Heart right ventricle (tissue), 16 donors: ENCODE measurements at regions not wholly inside any gene's neighbourhood (a gene's known extent, or its start where the extent isn't known, plus 50 kb on each side); places are given as distances from the start of the nearest gene placed in this dataset.
"Not testable (repeated sequence)": the region's sequence is repeated elsewhere in the genome, so short reads cannot be mapped to it uniquely, and the experiment has no call there.

Source experiments
- ATAC-seq, 8 donors: fragments of 200-7000 bp; cut with Tn5 transposase; one replicate each; pipeline ENCODE4 v1.9.1; 2020; ENCODE audit warnings: mild to moderate bottlenecking in 8 of 8, moderate library complexity in 8 of 8, moderate number of reproducible peaks in 1 of 8
- DNase-seq, 2 donors: peaks; one replicate each; pipeline ENCODE4 v3.0.0-alpha.2; 2020
- H3K27ac ChIP-seq, 10 donors: fragments of 200-600 bp; sonication (generic) in 2 of 10; one replicate each; pipeline versions ENCODE4 v1.5.0 to v1.8.0; 2020 to 2022; ENCODE audit warnings: mild to moderate bottlenecking in 3 of 10
- H3K27me3 ChIP-seq, 7 donors: fragments of 200-600 bp; one replicate each; pipeline ENCODE4 v1.8.0; 2021 to 2022; ENCODE audit warnings: mild to moderate bottlenecking in 2 of 7
- H3K36me3 ChIP-seq, 9 donors: fragments of 200-600 bp; sonication (generic) in 1 of 9; one replicate each; pipeline versions ENCODE4 v1.5.0 to v1.8.0; 2020 to 2022; ENCODE audit warnings: mild to moderate bottlenecking in 2 of 9
- H3K4me1 ChIP-seq, 9 donors: fragments of 200-600 bp; sonication (generic) in 1 of 9; one replicate each; pipeline versions ENCODE4 v1.5.0 to v1.8.0; 2020 to 2022; ENCODE audit warnings: mild to moderate bottlenecking in 4 of 9
- H3K4me3 ChIP-seq, 10 donors: fragments of 200-600 bp; sonication (generic) in 2 of 10; one replicate each; pipeline versions ENCODE4 v1.5.0 to v1.8.0; 2020 to 2022; ENCODE audit warnings: mild to moderate bottlenecking in 7 of 10, moderate library complexity in 2 of 10
- H3K9me3 ChIP-seq, 11 donors: fragments of 200-600 bp in 10 of 11; sonication (generic) in 2 of 11; one replicate each; pipeline versions ENCODE4 v1.5.0 to v1.8.0; 2013 to 2022; ENCODE audit warnings: mild to moderate bottlenecking in 2 of 11, control low read depth in 1 of 11, moderate library complexity in 1 of 11
- WGBS, 2 donors: extraction: QIAGEN DNeasy Blood & Tissue Kit; methylation state at CpG; one replicate each; pipeline ENCODE4 v1.1.7; 2013; ENCODE audit warnings: inconsistent platforms in 1 of 2; 5-methylcytosine and 5-hydroxymethylcytosine counted together
- intact Hi-C, 10 donors: fragments of 100-400 bp; cut with DNase I; formaldehyde crosslinking; loops; one replicate each; pipeline versions ENCODE4 v1.11.1 to v1.14.2; 2022
- TF ChIP-seq, protein P1 (sequence below), 9 donors: fragments of 200-600 bp; sonication (generic) in 2 of 9; IDR thresholded peaks; one replicate each; pipeline versions ENCODE4 v1.5.0 to v1.8.0; 2021 to 2022; ENCODE audit warnings: antibody characterized with exemption in 9 of 9, mild to moderate bottlenecking in 5 of 9, moderate library complexity in 1 of 9
- donor health status: Arrhythmogenic right ventricular cardiomyopathy.
- donor health status: ischemic (EF 13 %, LVEDD 7.1; RV severe dilation, severe dysfunction).
- donor health status: healthy with polysubstance abuse.
- donor health status: DM: no; HTN: yes; CAD: no.
- donor health status: DM: no; HTN: no; CAD: no.
- donor health status: ischemic (EF 25% LVEDD 6.9; RV normal size, moderate dysfunction).
- donor health status: ischemic (EF 25% LVEDD 5.7; RV mildly dilated, moderate dysfunction).
- donor health status: healthy.
- donor health status: DM: yes; HTN: yes; CAD: no.
- donor health status: Ischemic cardiomyopathy.
- donor health status: ischemic (EF 35%, LVEDD 5.7; RV mildly dilated, moderate dysfunction).
- donor health status: nonischemic (EF 11% LVEDD 7.7; RV severe dilation, severe dysfunction).
- donor health status: DM: yes; HTN: yes; CAD: no.
- donor health status: PGD.
- donor health status: ischemic (EF 29% LVEDD 5.4; RV normal size, mild dysfunction).
- donor health status: nonischemic (EF 23%, LVEDD 6.1; RV moderate dilation, normal function).

- H3K9me3 ChIP-seq = peaks cover 0 to 24% (median 14%) of the 10 kb centered on the region in 11 donors
- H3K4me1 ChIP-seq = no peaks in the 10 kb centered on the region
- no peaks in the 10 kb centered on the region for H3K36me3 ChIP-seq
- TF ChIP-seq, protein P1, sequence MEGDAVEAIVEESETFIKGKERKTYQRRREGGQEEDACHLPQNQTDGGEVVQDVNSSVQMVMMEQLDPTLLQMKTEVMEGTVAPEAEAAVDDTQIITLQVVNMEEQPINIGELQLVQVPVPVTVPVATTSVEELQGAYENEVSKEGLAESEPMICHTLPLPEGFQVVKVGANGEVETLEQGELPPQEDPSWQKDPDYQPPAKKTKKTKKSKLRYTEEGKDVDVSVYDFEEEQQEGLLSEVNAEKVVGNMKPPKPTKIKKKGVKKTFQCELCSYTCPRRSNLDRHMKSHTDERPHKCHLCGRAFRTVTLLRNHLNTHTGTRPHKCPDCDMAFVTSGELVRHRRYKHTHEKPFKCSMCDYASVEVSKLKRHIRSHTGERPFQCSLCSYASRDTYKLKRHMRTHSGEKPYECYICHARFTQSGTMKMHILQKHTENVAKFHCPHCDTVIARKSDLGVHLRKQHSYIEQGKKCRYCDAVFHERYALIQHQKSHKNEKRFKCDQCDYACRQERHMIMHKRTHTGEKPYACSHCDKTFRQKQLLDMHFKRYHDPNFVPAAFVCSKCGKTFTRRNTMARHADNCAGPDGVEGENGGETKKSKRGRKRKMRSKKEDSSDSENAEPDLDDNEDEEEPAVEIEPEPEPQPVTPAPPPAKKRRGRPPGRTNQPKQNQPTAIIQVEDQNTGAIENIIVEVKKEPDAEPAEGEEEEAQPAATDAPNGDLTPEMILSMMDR (IDR thresholded peaks at IDR 0.05) = no peak
- ATAC-seq (no peak), DNase-seq (no peak)
- no peak overlapping the region for H3K4me3 ChIP-seq
- H3K27ac ChIP-seq = no peak overlapping the region
- intact Hi-C loops = no loop called here
- no peaks in the 10 kb centered on the region for H3K27me3 ChIP-seq
These were observed 77.3 kb upstream of the CLVS2 start for GRCh38 chr6:122918714-122919113.

GRCh38 chr6:122930252-122931180, 65.5 kb upstream of the CLVS2 start:
- intact Hi-C loops = no loop called here
- H3K27me3 ChIP-seq = peaks cover 0 to 6% (median 0%) of the 10 kb centered on the region in 7 donors
- ATAC-seq (no peak), DNase-seq (no peak)
- no peaks in the 10 kb centered on the region for H3K4me1 ChIP-seq
- H3K4me3 ChIP-seq = no peak overlapping the region
- 84 to 93% methylated on average over 3 of the region's 3 CpGs for whole genome bisulfite sequencing, 2 donors
- peaks cover 0 to 6% (median 0%) of the 10 kb centered on the region in 11 donors for H3K9me3 ChIP-seq
- H3K36me3 ChIP-seq = no peaks in the 10 kb centered on the region
- no peak overlapping the region for H3K27ac ChIP-seq
- TF ChIP-seq, protein P1 (IDR thresholded peaks at IDR 0.05) = no peak

- TF ChIP-seq, protein P1 (IDR thresholded peaks at IDR 0.05) = no peak
- no peak overlapping the region for H3K27ac ChIP-seq
- intact Hi-C loops = no loop called here
- H3K4me1 ChIP-seq = no peaks in the 10 kb centered on the region
- H3K9me3 ChIP-seq = peaks cover 0 to 6% (median 0%) of the 10 kb centered on the region in 11 donors
- H3K4me3 ChIP-seq = no peak overlapping the region
- H3K27me3 ChIP-seq = peaks cover 0 to 6% (median 0%) of the 10 kb centered on the region in 7 donors
- ATAC-seq (no peak), DNase-seq (no peak)
- H3K36me3 ChIP-seq = no peaks in the 10 kb centered on the region
These were observed 64.1 kb upstream of the CLVS2 start for GRCh38 chr6:122931916-122932315.

- H3K4me3 ChIP-seq, ATAC-seq, H3K27ac ChIP-seq, H3K36me3 ChIP-seq, H3K27me3 ChIP-seq, H3K4me1 ChIP-seq, DNase-seq: not testable (repeated sequence)
- WGBS, 2 donors = 79 to 87% methylated on average over 6 of the region's 6 CpGs
- peaks cover 0 to 15% (median 0%) of the 10 kb centered on the region in 11 donors for H3K9me3 ChIP-seq
- intact Hi-C loops = loop anchor here in 2 of 10 donors (5.0 kb wide), 1 partner anchor 372 kb away; no protein-coding TSS in a partner anchor
These were observed 51.1 kb upstream of the CLVS2 start for GRCh38 chr6:122944936-122945335.
